COLO668 (cell line): ENCODE measurements at regions not wholly inside any gene's neighbourhood (a gene's known extent, or its start where the extent isn't known, plus 50 kb on each side); places are given as distances from the start of the nearest gene placed in this dataset.

Experiments used
- DNase-seq: peaks from one replicate; lab custom pipeline; 2025; ENCODE audit not compliant: unreplicated experiment; lab: John Stamatoyannopoulos, UW

DNA sequence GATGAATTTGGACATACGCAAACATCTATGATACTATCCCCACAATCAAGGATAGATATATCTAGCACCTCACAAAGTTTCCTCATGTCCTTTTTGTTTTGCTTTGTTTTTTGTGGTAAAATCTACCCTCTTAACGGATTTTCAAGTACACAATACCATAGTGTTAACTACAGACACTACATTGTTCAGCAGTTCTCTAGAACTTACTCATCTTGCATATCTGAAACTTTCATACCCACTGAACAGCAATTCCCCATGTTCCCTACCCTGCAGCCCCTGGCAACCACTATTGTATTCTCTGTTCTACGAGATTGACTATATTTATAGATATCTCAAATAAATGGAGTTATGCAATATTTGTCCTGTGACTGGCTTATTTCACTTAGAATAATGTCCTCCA lies 58.1 kb upstream of the TJP1 start:
- DNase-seq = no peak

DNA sequence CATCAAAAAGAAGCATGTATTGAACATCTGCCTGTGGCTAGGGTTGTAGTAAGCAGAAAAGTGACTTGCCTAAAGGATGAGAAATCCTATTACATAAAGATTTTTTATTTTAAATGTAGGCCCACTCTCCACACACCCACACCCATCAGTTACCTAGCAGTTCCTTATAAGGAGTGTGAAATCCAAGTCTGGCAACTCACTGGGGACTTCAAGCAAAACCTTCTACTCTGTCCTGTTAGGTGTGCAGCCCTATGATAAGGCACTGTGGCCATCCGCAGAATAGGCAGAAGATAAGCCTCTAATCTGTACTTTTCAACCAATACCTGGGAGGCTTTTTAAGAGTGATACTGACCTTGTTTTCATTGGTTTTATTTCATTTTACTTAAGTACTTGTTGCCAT lies 52.7 kb upstream of the TJP1 start:
- no peak for DNase-seq

DNA sequence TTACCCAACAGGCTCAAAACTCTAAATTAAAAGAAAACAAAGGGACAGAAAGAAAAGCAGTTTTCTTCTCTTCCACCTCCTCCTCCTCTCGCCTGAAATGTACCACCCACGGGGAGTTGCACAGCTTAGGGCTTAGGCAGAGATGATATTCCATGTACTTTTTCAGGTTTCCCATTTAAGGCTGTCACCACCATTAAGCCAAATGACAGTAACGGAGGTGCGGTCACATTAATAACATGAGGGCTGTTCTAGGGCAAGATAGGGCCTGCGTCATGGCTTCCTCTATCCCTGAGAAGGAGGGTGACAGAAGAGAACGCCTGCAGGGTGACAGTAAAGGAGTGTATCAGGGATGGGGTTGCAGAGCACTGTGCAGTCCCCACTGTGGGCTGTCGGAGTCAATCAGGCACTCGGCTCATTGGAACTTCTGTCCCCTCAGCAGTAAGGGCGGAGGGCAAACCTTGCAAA lies 51.7 kb upstream of the TJP1 start:
- DNase-seq = no peak

DNA sequence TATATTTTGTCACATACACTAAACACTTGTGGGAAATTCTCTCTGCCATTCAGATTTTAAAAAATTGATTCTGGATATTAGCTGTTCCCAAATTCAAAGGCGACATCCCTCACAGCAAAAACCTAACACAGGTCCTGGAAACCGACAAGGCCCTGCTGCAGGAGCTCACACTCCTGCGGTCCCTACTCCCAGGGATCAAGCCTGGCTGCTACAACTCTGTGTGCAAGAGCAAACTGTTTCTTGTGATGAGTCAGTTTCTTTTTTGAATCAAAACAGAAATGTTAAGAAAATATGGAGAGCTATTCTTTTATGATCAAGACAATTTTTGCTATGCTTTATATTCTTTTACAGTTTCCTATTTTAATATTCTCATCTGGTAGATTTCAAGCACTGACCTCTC lies 51.0 kb upstream of the TJP1 start:
- no peak for DNase-seq

DNA sequence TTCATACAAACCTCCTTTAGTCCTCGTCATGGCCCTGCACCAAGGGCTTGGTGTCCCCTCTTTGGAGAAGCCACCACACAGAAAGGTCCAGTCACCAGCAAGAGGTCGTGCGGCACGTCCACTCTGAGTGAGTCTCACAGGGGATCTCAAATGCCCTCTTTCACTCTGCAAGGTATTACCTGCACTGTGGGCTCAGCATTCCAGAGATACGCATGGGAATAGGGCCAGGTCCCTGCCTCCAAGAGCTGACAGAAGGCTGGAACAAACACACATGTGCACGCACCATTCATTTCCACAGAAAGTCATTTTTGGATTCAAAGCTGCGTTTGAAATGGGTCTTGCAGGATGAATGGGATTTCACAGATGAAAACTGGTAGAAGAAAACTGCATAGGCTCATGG lies 50.4 kb upstream of the TJP1 start:
- no peak for DNase-seq
